NCI-H2107 treated with DMSO at 0.1 percent for 48 hours (cell line): ENCODE measurements at regions not wholly inside any gene's neighbourhood (a gene's known extent, or its start where the extent isn't known, plus 50 kb on each side); places are given as distances from the start of the nearest gene placed in this dataset.
"Not testable (repeated sequence)": the region's sequence is repeated elsewhere in the genome, so short reads cannot be mapped to it uniquely, and the experiment has no call there.

ENCODE experiments used
- DNase-seq: peaks from one replicate; lab custom pipeline; 2025; ENCODE audit not compliant: unreplicated experiment; lab: John Stamatoyannopoulos, UW

DNA sequence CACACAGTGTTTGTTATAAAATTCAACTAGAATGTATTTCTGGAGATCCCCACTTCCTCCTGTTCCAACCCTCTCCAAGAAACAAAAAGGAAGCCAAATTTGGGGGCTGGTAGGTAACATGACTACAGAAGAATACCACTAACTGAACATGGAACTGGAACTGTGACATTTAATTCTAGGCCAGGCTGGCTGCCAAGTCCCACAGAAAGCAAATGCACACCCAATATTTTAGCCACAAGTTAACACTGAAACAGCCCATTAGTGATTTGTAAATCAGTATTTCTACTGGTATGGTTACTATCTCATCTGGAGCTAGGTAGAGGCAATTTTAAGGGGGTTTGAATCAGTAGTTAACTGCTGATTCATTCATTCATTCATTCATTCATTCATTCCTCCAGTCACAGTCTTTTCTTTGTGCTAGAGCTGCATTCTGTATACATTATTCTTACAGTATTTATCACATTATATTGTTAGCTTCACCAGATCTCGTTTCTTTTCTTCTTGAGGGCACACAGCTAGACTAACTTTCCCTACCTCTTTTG lies 131.7 kb upstream of the GDNF start:
- DNase-seq = no peak

DNA sequence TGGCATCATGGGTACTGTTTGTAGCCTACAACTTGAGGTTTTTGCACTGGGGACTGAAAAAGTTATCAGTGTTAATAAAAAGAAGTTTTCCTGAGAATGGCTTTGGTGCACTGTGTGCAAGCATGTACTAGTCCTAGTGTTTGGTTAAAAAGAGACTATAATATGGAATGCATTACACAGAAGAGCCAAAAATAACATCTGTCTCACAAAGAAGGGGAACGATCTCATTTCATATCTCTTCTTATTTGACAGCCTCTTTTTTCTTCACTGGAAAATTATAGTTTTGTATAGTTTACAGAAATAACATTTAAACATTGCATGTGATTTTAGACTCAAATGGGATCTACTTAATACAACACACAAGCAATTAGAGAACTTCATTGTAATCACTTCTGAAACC lies 127.0 kb upstream of the GDNF start:
- DNase-seq = no peak

DNA sequence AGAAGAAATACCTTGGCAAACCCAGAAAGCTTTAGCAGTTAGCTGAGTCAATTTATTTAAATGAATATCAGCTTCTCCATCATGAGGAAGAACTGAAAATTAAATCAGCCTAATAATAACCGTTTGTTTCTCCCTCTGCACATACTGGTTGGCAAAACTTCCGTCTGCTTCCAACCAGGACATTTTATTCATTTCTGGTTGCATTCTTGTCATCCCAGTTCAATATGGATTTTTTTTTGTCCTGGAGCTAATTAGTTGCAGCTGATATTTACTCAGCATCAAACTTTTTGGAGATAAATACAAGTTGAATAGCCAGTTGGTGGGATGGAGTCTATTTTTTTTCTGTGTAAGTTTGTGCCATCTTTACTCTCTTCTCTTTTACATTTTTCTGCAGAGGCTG lies 126.5 kb upstream of the GDNF start:
- DNase-seq = no peak

DNA sequence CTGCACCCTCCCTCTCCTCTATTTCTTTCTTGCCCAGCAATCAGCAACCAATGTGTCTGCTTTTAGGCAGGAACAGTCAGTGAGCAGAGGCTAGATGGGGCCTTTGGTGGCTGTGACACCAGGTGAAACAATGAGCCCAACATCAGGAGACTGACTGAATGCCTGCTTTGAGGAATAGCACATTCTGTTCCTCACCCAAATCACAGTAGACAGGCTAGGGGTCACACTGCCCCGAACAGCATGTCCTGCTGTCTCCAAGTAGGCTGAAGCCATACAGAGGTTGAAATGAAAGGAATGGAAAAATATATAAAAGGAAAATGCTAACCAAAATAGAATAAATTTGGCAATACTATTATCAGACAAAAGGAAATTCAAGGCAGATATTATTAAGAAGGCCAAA lies 122.5 kb upstream of the GDNF start:
- DNase-seq = no peak

DNA sequence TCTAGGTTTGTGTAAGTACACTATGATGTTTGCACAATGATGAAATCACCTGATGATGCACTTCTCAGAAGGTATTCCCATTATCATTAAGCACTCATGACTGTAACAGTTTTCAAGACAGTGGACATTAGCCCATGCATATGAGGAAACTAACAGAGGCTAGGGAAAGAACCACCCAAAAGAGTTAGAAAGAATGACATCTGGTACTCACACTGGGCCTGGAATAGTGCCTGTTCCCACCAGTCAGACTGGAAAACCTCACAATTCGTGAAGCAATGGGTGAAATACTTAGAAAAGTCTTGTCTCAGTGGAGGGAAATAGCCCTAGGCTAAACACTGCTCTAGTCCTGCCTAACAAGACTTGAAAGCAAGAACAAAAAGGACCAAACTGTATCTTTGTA lies 117.4 kb upstream of the GDNF start:
- no peak for DNase-seq

DNA sequence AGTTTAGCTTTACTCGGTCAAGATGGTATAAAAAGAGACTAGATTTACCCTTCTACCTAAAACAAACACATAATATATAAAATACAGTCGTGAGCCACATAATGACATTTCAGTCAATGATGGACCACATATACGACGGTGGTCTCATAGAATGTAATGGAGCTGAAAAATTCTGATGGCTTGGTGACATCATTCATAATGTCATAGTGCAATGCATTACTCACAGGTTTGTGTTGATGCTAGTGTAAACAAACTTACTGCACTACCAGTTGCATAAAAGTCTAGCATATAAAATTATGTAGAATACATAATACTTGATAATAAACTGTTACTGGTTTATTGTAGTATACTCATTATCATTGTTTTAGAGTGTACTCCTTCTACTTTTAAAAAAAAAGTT lies 115.9 kb upstream of the GDNF start:
- no peak for DNase-seq

DNA sequence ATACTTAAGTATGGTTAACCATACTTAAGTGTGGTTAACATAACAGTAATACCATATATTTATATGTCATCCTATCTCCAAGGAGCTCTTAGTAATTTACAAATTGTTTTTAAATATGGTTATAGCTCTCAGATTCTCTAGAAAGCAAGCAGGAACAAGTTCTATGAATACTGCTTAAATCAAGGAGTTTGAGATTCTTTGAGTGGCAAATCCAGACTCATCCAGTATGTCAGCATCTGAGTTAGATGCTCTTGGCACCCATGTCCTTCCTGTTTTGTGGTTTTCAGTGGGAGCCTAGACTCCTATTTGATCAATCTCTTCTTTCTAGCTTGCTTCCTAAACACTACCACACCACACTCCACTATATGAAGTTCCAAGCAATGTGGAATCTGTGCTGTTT lies 114.7 kb upstream of the GDNF start:
- DNase-seq = no peak

DNA sequence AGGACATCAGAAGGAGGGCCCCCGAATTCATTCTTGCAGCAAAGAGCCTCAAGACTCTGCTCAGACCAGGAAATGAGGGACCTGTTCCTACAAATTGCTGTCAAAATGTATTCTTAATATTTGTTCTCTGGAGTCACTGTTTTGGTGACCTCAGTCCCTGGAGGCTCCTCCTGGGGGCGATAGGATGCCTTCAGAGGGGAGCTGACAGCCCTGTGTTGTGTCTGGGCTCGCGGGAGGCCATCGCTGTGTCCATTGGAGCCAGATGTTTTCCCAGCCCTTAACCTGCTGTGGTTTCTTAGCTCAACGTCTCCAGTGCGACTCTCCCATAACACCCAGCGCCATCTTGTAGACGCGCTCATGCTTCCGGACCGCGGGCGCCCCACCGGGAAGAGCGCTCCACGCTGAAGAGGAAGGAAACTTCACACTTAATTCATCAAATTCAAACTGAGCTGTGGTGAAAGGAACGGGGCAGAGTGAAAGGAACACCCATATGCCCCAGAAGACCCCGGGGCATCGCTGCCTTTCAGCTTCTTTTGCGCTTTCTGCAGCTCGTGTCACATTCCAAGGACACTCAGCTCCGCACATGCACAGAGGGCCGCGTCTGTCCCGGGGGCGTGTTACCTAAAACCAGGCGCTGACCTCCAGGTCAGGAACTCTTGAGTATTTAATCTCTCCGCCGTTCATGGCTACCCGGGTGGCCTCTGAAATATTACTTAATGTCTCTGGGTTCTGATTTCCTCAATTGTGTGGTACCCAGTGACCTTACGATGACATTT lies 112.3 kb upstream of the GDNF start:
- no peak for DNase-seq

DNA sequence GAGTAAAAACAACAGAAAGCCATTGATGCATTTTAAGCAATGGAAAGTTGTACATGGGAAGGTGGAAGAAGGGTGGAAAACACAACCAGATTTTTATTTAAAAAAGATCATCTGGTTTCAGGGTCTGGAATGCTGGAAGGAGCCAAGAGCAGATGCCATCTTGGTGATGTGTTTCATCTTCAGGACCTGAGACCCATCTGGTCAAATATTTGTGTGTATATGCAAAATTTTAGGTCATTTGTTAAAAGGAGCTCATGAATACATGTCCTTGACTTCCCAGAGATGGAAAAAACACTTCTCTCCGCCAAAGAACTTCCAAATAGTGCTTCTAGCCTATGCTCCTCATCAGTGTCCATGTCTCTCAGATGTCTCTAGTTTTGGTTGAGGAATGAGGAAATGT lies 110.6 kb upstream of the GDNF start:
- no peak for DNase-seq

DNA sequence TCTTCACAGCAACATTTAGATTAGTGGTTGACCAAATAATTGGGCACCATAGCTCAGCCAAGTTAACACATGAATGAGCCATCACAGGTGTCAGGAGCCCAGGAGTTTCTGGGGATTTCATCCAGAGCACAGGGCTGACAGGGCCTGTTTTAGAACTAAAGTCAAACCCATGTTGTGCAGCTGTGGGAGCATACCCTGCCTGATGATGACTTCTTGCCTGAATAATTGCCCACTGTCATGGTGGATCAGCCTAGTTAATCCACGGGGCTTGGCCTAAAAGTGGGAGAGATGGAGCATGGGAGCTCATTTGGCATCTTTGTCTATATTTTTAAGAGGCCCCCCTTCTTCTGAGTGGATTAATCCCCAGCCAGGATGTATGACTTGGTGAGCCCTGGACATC lies 105.6 kb upstream of the GDNF start:
- no peak for DNase-seq

DNA sequence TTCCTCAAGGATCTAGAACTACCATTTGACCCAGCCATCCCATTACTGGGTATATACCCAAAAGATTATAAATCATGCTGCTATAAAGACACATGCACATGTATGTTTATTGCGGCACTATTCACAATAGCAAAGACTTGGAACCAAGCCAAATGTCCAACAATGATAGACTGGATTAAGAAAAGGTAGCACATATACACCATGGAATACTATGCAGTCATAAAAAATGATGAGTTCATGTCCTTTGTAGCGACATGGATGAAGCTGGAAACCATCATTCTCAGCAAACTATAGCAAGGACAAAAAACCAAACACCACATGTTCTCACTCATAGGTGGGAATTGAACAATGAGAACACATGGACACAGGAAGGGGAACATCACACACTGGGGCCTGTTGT lies 103.3 kb upstream of the GDNF start:
- DNase-seq = not testable (repeated sequence)

DNA sequence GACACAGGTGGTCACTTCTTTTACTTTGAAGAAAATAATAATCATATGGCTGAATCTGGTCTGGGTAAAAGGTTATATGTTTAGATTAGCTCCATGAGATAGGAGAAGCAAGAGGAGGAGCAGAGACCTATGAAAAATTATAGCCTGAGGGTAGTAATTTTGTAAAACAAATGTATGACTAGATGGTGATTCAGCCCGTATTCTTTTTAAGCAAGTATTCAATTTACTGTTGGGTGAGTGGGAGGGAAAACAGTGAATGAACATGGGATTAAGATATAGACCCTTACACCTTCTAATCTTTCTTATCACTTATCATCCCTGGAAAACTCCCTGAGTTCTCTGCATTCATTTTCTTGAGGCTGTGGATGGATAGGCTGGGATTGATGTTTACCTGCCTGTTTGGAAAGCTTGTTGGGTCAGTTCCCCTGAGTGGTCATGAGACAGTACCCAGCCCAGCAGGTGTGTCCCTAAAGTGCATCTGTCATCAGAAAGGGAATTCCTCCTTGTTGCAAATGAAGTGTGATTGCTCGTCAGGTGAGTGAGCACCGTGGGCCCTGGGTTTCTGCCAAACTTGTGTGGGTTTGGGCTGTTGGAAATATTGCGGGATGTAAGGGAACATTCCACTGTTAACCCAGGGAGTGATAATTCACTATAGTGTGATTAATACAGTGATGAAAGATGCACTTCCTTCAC lies 101.2 kb upstream of the GDNF start:
- no peak for DNase-seq

DNA sequence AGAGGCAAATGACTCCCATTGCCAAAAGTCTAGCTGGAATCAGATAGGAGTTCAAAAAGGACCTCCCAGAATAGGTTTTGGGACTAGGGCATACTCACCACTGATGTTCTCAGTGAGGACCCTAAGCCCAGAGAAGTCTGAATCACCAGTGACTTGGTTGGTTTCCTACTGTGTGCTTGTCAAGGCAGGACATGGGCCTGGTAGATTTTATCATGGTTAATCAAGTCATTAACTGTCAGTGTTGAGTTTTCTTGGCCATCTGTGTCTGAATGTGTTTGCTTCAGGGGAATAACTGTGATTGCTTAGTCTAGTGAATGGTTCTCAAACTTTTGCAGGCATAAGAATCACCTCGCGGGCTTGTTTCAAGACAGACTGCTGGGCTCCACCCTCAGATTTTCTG lies 99.0 kb upstream of the GDNF start:
- DNase-seq = no peak

DNA sequence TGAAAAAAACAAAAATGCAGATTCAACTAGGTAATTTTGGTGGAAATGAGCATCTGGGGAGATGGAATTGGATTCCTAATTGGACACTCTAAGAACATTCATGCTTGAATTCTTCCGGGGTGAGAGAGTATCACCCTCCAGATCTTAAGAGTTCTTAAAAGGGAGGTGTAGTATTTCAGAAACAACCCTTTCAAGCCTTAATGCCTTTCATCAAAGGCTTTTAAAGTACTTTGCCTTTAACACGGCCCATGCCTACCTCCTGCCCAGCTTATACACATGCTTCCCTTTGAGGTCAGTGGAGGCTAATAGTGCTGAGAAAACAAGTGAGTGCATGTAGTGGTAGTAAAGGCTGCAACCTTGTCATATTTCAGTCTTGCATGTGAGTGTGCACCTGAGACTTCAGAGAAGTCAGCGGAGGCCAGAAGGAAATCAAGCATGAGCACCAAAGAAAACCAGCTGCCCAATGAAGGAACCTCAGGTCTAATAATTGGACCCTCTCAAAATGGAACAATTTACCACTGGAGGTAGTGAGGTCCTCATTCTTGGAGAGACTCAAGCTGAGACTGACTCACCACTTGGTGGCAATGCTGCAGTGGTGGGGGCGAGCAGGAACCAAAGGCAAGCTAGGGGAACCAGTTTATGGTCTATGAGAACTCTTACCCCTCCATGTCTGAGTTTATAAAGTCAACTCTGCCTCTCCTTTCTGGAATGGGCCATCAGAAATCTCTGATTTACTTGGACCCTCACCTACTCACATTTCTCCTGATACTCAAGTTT lies 98.4 kb upstream of the GDNF start:
- DNase-seq = peak; percentile 69

DNA sequence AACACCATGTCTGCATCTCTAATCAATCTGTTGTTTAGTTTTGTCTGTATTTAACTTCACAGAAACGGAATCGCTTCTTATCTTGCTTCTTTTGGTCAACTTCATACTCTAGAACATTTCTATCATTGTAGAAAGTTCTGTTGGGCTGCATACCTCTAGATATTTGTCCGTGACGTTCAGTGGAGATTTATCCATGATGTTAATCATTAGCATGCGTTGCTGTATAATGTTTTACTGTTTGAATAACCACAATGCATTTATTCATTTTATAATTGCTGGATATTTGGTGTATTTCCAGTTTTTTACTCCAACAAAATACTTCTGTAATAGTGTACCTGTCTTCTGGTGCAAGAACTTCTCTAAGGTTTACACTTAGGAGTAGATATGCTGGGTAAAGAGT lies 96.2 kb upstream of the GDNF start:
- DNase-seq = no peak

DNA sequence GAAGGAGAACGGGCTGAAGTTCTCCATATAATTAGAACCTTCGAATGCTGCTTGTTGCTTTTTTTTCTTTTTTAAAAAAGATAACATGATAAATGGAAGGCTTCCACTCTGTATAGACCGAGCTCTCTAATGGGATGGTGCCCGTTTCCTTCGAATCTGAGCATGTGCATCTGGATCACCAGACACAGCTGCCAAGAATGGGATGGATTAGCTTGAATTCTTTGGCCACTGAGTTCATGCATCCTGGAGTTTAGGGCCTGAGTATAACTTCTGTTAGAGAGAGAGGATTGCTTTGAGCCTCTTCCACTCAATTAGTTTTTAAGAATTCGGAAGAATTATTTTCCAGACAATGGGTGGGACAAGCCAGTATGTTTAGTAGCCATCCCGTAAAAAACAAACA lies 93.7 kb upstream of the GDNF start:
- DNase-seq = no peak

DNA sequence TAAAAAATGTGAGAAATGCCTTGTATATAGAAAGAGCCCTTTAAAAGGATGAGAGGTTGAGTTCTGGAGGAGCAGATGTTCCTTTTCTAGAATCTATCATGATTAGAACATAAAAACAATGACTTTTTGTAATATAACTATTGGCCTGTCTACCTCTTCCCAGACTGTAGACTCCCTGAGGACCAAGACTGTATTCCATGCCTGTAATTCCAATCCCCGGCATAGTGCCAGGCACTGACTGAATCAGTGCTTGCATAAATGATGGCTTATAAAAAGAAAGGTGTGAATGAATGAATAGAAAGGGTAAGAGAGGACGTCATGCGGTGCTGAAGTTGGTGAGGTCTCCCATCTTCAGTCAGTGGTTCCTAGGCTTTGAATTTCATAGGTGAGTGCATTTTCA lies 92.6 kb upstream of the GDNF start:
- DNase-seq = no peak

DNA sequence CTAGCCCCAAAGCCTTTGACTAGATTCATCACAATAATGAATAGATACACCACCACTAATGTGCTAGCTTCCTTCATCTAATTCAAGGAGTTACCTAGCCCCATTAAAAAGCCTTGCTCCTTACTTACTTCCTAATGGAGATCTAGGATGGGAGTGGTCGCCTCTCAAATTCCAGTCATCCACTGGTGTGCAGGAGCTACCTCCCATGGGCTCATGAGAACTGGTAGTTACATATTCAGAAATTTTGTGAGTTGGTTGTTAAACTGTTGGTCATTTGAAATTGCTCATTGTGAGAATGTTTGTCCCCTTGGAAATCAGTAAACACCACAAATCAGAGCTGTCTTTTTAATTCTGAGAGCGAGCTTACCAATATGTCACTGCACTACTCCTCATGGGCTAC lies 91.7 kb upstream of the GDNF start:
- no peak for DNase-seq

DNA sequence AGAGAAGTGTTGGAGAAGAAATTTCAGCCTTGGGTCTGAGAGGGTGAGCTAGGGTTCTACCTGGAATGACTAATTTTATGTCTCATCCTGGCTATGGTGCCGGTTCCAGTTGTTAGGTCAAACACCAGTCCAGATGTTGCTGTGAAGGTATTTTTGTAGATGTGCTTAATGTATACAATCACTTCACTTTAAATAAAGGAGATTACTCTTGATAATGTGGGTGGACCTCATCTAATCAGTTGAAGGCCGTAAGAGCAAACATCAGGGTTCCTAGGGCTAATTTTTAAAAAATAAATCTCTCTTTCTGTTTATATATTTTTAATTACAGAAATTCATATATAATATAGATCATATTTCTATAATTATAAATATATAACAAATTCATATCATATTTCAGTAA lies 90.5 kb upstream of the GDNF start:
- no peak for DNase-seq

DNA sequence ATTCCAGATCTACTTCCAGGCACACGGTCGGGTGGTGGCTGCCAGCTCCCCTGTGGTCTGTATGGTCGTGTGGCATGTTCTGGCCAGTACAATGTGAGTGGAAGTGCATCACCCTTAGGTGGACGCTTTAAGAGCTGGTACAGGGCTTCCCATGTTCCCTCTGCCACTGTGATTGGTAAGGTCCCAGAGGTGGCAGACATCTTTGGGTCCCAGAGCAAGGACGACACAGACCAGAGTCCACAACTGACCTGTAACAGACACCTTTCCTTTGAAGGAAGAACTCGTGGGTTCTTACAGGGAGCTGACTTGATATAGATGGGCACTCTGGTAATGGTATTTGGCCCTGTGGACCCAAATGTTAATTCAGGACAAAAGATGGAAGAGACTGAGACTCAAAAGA lies 90.0 kb upstream of the GDNF start:
- DNase-seq = no peak

DNA sequence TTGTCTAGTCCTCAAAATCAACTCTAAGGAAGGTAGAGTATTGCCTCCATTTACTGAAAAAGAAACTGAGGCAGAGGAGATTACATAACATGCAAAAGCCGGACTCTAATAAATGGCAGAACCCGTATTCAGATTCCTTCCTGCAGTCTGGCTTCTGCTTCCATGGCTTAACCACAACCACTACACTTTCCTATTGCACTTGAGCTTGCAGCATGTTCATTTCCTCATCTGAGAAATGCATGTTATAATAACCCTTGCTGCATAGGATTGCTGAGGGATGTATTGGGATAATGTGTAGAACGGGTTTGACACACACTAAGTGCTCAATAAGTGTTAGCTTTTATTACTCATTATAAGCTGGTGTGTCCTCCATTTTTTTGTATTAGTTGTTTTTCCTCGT lies 87.9 kb upstream of the GDNF start:
- not testable (repeated sequence) for DNase-seq

DNA sequence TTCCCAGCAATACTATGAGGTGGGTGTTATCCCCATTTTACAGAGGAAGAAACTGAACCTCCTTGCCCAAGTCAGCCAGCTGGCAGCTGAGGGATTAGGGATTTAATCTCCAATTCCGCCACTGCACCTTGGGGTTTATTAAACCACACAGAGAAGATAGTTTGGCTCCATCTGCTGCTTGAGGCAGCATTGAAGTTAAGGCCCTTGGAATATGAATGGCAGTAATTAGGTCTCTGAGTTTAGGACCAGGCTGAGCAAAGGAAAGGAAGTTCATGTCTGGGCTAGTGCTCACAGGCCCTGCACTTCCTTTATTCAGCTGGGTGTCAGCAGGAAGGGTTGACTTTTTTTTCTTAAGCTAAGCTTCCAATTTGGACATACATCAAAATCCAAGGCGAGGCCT lies 86.9 kb upstream of the GDNF start:
- no peak for DNase-seq
